Activated effector memory CD4-positive, alpha-beta T cell treated with anti-CD3 and anti-CD28 coated beads, Interleukin-2, amount 50 U/mL, for 16 hours (primary cell): ENCODE measurements at regions not wholly inside any gene's neighbourhood (a gene's known extent, or its start where the extent isn't known, plus 50 kb on each side); places are given as distances from the start of the nearest gene placed in this dataset.

Experiments used
- DNase-seq: peaks from one replicate; pipeline ENCODE4 v3.0.0-alpha.2; 2020

GRCh38 chr2:176388861-176389260 lies 119.6 kb downstream of the MTX2 start:
- DNase-seq, result no peak

- DNase-seq, result no peak
These were observed 121.3 kb downstream of the MTX2 start for GRCh38 chr2:176390276-176391147.

GRCh38 chr2:176391148-176391419 lies 121.8 kb downstream of the MTX2 start:
- DNase-seq, result no peak

GRCh38 chr2:176392249-176392648 lies 123.0 kb downstream of the MTX2 start:
- no peak for DNase-seq

- no peak for DNase-seq
These were observed 123.6 kb downstream of the MTX2 start for GRCh38 chr2:176392744-176393414.

GRCh38 chr2:176395273-176395854 lies 126.1 kb downstream of the MTX2 start:
- no peak for DNase-seq

GRCh38 chr2:176398243-176399073 lies 129.2 kb downstream of the MTX2 start:
- no peak for DNase-seq

GRCh38 chr2:176399074-176399598 lies 129.9 kb downstream of the MTX2 start:
- no peak for DNase-seq

GRCh38 chr2:176405477-176405876 lies 136.2 kb downstream of the MTX2 start:
- no peak for DNase-seq

- no peak for DNase-seq
These were observed 138.5 kb downstream of the MTX2 start for GRCh38 chr2:176407706-176408105.

GRCh38 chr2:176409671-176410070 lies 140.4 kb downstream of the MTX2 start:
- no peak for DNase-seq

- no peak for DNase-seq
These were observed 142.9 kb downstream of the MTX2 start for GRCh38 chr2:176412136-176412535.

GRCh38 chr2:176413786-176414185 lies 144.5 kb downstream of the MTX2 start:
- DNase-seq, result no peak

- DNase-seq, result no peak
These were observed 145.4 kb downstream of the MTX2 start for GRCh38 chr2:176414641-176415040.

GRCh38 chr2:176415174-176415895 lies 146.1 kb downstream of the MTX2 start:
- no peak for DNase-seq

GRCh38 chr2:176415937-176416499 lies 146.8 kb downstream of the MTX2 start:
- no peak for DNase-seq

- DNase-seq, result no peak
These were observed 149.5 kb downstream of the MTX2 start for GRCh38 chr2:176418768-176419167.

- no peak for DNase-seq
These were observed 150.4 kb downstream of the MTX2 start for GRCh38 chr2:176419591-176420071.

GRCh38 chr2:176421297-176422050 lies 152.2 kb downstream of the MTX2 start:
- DNase-seq, result no peak

GRCh38 chr2:176423819-176424218 lies 154.6 kb downstream of the MTX2 start:
- no peak for DNase-seq

GRCh38 chr2:176424746-176425145 lies 155.5 kb downstream of the MTX2 start:
- no peak for DNase-seq
